COLO668 (cell line): ENCODE measurements at regions not wholly inside any gene's neighbourhood (a gene's known extent, or its start where the extent isn't known, plus 50 kb on each side); places are given as distances from the start of the nearest gene placed in this dataset.

Experiments
- DNase-seq: peaks from one replicate; lab custom pipeline; 2025; ENCODE audit not compliant: unreplicated experiment; lab: John Stamatoyannopoulos, UW

DNA sequence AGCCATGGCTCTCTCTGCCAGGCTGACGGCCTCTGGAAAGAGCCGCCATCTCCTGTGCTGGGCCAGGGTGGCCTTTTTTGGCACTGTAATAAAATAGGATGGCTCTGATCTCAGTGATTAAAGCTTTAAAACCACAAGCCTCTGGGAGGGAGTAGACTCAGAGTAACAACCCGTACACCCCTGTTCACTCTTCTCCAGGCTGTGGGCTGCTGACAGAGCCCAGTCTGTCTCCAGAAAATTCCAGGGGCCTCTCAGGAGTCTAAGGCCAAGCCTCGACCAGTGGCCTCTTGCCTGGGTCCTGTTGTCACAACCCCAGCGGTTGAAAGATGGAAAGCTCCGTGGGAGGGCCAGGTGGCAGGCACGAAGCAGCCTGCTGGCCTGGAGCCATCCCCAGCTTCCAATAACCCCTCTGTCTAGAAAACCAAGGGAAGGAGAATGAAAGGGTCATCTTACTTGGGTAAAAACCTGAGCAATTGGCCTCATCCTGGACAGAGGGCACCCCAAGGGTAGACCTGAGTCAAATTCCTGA is 286.7 kb upstream of the ZNF462 start:
- no peak for DNase-seq

DNA sequence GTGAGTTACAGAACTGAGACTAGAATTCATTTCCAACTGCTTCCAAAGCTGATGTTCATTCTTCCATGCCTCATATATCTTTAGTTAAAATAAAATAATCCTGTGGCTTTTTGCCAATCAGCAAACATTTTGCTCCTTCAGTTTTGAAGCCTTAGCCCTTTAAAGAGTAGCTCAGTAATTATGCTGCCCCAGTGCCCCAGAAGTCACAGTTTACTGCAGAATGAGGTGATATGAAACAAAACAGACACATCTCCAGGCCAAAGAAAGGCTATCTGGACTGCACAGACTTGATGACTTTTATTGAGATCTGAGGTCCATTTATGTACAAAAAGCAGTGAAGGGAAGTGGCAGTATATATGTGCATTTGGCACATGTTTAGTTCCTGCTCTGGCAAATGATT is 285.8 kb upstream of the ZNF462 start:
- DNase-seq, result no peak

GRCh38 chr9:106580546-106580945 is 282.4 kb upstream of the ZNF462 start:
- DNase-seq, result no peak

DNA sequence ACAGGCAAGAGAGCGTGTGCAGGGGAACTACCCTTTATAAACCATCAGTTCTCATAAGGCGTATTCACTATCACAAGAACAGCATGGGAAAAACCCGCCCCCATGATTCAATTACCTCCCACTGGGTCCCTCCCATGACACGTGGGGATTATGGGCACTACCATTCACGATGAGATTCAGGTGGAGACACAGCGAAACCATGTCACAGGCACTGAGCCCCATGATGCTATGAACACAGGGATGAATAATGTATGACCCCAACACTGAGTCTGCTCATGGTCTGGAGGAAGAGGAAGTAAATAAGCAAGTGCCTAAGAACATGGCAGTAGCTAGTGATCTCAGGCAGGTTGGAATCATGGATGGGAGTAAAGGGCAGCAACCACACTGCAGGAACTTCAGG is 281.0 kb upstream of the ZNF462 start:
- DNase-seq, result no peak

DNA sequence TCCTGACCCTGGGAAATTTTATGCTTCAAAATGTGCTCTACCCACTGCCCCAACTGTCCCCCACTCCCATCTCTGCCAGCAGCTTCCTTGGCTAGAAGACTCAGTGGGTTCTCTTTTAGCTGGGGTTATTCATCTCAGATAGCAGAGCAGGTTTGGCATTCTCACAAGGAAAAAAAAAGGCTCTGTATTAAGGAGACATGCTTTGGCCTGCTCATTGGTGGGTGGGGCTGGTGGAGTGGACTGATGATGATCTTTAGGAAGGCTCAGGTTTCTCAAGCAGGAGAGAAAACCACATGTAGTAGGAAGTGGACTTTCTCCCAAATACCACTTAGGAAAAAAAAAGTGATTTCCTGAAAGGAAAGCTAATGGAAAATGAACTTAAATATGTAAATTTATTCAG is 279.2 kb upstream of the ZNF462 start:
- DNase-seq, result no peak

DNA sequence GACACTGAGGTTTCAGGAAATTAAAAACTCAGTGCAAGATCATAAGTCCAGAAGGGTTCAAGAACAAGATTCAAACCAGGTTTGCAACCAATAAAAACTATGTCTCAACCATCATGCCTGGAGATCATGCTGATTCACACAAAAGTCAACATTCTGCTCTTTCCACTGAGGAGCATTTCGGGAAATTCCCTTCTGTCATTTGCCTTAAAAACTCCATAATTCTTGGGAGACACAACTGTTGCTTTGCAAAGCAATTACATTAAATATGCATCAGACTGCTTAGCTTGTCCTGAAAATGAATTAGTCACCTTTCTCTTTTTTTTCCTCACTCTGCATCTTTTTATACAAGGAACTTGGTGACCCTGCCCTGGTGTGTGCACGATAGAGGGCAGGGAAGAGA is 275.9 kb upstream of the ZNF462 start:
- DNase-seq, result no peak

DNA sequence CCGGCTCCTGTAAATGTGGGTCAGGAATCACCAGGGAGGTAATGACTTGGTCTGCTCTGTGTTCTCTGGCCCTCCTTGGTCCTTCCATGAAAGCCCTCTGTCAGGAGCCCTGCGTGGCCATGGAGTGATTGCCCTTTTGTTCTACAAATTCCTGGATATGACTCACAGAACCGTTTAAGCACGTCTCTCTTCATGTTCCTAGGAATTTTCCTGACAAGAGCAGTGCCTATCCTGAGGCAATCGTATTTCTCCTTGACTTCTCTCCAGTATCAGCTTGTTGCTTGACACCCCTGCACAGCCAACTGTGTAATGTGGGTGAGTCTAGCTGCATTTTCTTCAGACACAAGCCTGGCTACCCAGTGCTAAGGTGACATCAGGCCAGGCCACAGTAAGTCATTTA is 274.3 kb upstream of the ZNF462 start:
- no peak for DNase-seq

GRCh38 chr9:106590759-106591505 is 272.0 kb upstream of the ZNF462 start:
- DNase-seq, result no peak

- no peak for DNase-seq
Measured at GRCh38 chr9:106593201-106593600, 269.8 kb upstream of the ZNF462 start.

- DNase-seq, result no peak
Measured at GRCh38 chr9:106596984-106597383, 266.0 kb upstream of the ZNF462 start.

DNA sequence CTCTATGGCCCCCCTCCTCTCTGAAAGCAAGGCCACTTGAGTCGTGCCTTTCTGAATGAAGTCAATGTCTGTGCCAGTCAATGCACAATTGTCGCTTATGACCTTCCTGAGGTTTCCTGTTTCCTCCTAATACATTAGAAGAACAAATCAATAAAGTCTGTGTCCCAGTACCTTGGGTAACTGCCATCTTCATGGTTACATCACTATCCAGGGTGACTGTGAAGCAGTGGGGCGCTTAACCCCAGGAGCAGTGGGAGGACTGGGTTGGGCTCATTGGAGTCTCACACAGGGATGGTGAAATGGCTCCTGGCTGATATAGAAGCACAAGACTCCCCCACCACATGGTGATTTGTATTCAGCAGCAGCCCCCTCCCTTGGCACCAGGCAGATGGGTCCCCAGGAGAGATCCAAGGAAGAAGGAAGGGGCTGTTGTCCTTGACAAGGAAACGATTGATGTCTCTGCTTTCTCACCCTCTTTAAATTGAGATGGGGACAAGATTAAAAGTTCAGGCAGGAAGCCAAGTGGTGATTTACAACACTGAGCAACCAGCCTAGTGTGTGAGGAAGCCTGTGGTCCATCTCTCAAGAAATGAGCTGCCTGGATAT is 261.9 kb upstream of the ZNF462 start:
- no peak for DNase-seq

DNA sequence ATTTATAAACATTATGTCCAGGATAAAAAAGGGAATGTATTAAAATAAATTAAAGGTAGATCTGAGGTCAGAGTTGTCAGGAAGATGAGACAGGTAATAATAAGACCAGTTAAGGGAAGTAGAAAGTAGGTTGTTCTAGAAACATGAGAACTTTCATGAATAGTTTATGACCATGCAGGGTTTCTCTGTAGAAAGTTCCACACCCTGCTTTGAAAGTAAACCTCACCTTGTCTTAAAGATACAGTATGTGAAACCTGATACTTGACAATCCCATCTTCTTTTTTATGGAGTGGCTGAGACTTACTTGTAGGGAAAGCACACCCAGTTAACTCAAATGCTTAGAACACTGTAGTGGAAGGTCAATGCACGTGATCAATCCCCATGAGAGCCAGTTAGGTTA is 260.6 kb upstream of the ZNF462 start:
- no peak for DNase-seq

DNA sequence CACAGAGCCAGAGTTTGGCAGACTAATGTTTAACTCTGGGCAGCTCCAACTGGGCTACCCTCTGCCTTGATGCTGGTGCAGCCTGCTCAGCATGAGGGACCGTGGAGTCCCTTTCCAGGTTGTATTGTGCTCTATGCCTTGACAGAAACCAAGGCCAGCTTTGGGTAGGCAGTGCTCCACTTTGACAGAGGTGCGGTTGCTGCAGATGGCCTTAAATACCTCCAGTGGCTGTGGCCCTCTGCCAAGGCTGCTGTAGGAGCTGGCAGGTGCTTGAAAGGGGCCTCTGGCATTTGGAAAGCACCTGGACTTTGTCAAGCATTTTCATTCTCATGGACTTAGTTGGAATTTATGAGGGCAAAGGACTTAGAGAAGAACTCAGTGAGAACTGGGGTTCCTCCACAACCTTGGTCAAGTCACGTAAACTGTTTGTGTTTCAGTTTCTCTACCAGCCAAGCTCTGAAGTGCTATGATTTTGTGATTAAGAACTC is 249.7 kb upstream of the ZNF462 start:
- DNase-seq, result peak; percentile 75

DNA sequence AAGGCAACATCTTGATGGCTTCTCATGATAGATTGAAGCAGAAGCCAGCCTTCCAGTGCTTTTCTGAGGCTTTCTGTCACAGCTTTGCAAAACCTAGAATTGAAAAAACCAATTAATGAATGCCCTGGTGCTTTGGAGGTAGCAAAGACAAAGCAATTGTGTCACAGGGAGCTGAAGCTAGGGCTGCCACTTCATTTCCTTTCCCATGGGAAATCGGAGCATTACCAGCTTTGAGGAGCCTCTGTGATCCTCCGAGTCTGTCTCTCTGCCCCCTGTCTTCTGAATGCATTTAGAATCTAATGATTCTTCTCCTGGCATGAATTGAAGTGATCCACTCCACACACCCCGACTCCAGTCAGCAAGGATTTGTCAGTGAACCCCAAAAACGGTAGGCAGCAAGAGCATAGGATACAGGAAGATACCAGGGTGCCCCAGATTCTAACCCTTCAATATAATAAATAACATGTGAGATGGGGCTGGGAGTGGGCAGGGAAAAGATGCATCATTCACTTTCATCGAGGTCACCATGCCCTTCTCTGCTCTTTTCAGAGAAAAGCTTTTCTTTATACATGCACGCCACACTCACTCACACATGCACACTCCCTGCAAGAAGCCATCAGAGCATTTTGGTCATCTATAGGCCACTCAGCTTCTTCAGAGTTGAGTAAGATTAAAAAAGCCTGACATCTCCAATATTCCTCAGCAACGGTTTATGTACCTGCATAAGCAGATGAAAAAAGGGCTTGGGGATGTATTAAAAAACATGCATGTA is 247.7 kb upstream of the ZNF462 start:
- no peak for DNase-seq

DNA sequence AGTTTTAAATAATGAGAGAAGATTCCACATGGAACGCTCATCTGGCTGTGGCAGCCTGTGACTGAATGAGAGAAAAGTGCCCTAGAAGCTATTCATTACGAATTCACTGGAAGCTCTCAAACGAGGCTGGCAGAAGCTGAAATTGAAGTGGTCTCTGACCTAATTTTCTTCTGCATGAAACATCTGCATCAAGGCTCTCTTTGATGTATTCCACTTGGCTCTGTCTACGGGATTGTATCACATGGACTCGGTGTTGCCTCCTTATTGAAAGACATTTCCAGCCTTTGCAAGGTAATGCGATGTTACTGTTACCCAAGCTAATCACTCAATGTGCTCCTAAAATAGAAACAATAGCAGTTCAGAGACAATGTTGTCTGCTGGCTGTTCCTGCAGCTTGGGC is 246.9 kb upstream of the ZNF462 start:
- no peak for DNase-seq

- no peak for DNase-seq
Measured at GRCh38 chr9:106616851-106617345, 246.1 kb upstream of the ZNF462 start.

DNA sequence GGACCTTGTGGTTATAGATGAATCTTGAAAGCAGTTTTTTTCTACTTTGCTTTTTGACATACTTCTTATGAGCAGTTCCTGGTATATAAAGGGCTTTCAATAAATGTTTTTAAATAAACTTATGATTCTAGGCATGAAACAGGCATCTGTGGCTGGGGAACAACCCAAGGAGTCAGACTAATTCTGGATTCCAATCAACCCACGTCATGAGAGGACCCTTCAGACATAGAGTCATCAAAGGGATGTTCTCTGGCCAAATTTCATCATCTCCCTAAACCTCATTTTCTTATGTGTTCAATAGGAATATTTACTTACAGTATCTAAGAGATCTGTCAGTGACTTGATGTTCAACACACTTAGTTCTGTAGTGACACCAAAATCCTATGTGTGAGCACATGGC is 243.8 kb upstream of the ZNF462 start:
- no peak for DNase-seq

DNA sequence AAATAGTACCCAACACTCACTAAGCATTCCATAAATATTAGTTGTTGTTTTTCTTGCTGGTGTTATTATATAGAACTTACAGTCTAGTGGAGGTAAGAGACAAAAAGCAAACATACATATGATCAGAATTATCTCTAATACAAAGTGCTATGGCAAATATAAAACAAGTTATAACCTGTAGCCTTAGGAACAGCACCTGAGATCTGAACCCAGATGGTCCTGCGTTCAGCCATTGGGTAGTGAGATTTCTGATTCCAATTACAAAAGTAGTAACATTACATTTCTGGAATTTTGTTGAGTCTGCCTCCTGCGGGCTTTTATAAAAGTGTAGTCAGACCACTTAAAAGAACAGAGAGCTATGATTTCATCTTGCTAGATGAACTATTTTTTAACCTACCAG is 242.9 kb upstream of the ZNF462 start:
- DNase-seq, result no peak

DNA sequence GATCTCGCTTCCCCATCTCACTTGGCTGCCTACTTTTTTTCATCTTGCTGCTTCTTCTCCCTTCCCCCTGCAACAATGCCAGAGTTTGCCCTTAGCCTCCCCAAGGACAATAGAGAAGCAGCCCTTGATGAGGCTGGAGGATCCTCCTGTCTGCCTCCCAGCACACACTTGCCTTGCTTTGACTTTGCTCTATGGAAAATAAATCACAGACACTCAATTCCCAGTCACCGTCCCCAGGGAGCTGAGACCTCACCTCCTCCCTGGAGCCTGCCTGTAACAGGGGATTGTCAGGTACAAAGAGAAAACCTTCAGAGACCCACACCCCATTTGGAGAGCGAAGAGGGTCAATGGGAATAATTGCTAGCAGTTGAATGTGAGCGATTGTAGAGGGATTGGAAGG is 242.1 kb upstream of the ZNF462 start:
- DNase-seq, result no peak

GRCh38 chr9:106621313-106622163 is 241.4 kb upstream of the ZNF462 start:
- DNase-seq, result no peak

DNA sequence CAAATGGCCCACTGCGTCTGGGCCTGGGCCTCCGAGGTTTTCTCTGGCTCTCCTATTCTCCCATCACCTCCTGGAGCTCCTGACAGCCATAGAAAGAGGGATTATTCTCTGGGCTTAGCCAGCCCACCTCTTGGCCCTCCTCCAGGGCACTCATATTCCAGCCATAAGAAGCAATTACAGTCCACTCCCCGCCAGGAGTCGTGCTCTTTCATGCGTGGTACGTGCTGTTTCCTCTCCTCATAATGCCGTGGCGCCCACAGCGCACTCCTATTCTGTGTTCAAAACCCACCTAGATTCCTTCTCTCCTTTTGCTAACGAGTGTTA is 240.8 kb upstream of the ZNF462 start:
- DNase-seq, result no peak
